H1 (cell line): ENCODE measurements at regions not wholly inside any gene's neighbourhood (a gene's known extent, or its start where the extent isn't known, plus 50 kb on each side); places are given as distances from the start of the nearest gene placed in this dataset.
A peak's percentile ranks its signal among the peaks of the same experiment; 100 is the strongest.

ENCODE experiments used
- CTCF ChIA-PET: fragments of 300-600 bp; sonication (Branson Sonifier 250); formaldehyde crosslinking; loops from one replicate; lab custom pipeline; 2021; ENCODE audit not compliant: partially characterized antibody; lab: Charles Lee
- POLR2A ChIA-PET: fragments of 300-600 bp; sonication (Branson Sonifier 250); formaldehyde crosslinking; loops from one replicate; lab custom pipeline; 2021; ENCODE audit warnings: inconsistent platforms; ENCODE audit not compliant: partially characterized antibody; lab: Charles Lee
- DNase-seq, 2 experiments: peaks; one replicate each; pipeline versions ENCODE4 v3.0.0 to v3.0.0-alpha.2; 2010 to 2022; ENCODE audit warnings: low spot score in 2 of 2, low read depth in 1 of 2, mixed read lengths in 1 of 2
- FAIRE-seq: peaks from 2 replicates; lab custom pipeline; 2011; peaks lifted over from hg19 to GRCh38; lab: Jason Lieb, UNC
- H2AFZ ChIP-seq: 2 replicates; pipeline ENCODE4 v1.8.1; 2012; ENCODE audit warnings: low read length, inconsistent platforms
- H2AK5ac ChIP-seq: 2 replicates; pipeline ENCODE4 v1.6.1; 2013; ENCODE audit warnings: low read depth, low read length
- H2BK120ac ChIP-seq: replicated peaks from 2 replicates; pipeline ENCODE3; 2013; ENCODE audit warnings: low read depth, low read length, inconsistent platforms
- H2BK12ac ChIP-seq: 2 replicates; pipeline ENCODE4 v1.6.1; 2013; ENCODE audit warnings: low read depth, low read length
- H2BK15ac ChIP-seq: 2 replicates; pipeline ENCODE4 v1.6.1; 2013; ENCODE audit warnings: low read length
- H2BK20ac ChIP-seq: 2 replicates; pipeline ENCODE4 v1.6.1; 2013; ENCODE audit warnings: low read length
- H2BK5ac ChIP-seq: 2 replicates; pipeline ENCODE4 v1.6.1; 2013; ENCODE audit warnings: low read depth, low read length
- H3K14ac ChIP-seq: 2 replicates; pipeline ENCODE4 v1.6.1; 2013; ENCODE audit warnings: inconsistent platforms; ENCODE audit not compliant: insufficient read length
- H3K18ac ChIP-seq: 2 replicates; pipeline ENCODE4 v1.6.1; 2013; ENCODE audit warnings: low read length; ENCODE audit errors: extremely low read depth
- H3K23ac ChIP-seq: 2 replicates; pipeline ENCODE4 v1.6.1; 2013; ENCODE audit warnings: inconsistent platforms; ENCODE audit not compliant: insufficient read length
- H3K23me2 ChIP-seq: 2 replicates; pipeline ENCODE4 v1.6.1; 2013; ENCODE audit warnings: low read depth, low read length
- H3K27ac ChIP-seq: 2 replicates; pipeline ENCODE4 v1.6.1; 2011; ENCODE audit warnings: low read depth, low read length, inconsistent platforms
- H3K27me3 ChIP-seq, 4 experiments: replicated peaks in 1 of 4; 1 replicate in 1 of 4; 2 replicates in 3 of 4; pipeline versions ENCODE4 v1.6.1 to v1.8.1; 2011 to 2013; ENCODE audit warnings: low read length in 3 of 4, mild to moderate bottlenecking in 3 of 4, inconsistent platforms in 2 of 4, mixed read lengths in 2 of 4, moderate library complexity in 1 of 4; ENCODE audit not compliant: control insufficient read depth in 3 of 4, insufficient read depth in 3 of 4; ENCODE audit errors: extremely low read depth in 1 of 4
- H3K36me3 ChIP-seq, 4 experiments: 2 replicates each; pipeline versions ENCODE4 v1.6.1 to v1.8.1; 2011 to 2013; ENCODE audit warnings: mild to moderate bottlenecking in 4 of 4, low read length in 3 of 4, moderate library complexity in 2 of 4, control low read depth in 1 of 4, inconsistent platforms in 1 of 4; ENCODE audit not compliant: insufficient read depth in 4 of 4, control insufficient read depth in 2 of 4
- H3K4ac ChIP-seq: replicated peaks from 2 replicates; pipeline ENCODE3; 2013; ENCODE audit warnings: low read length, low read depth, mixed read lengths, inconsistent platforms; ENCODE audit not compliant: insufficient read length
- H3K4me1 ChIP-seq, 4 experiments: replicated peaks in 1 of 4; 1 replicate in 1 of 4; 2 replicates in 3 of 4; pipeline versions ENCODE4 v1.6.1 to v1.8.1; 2011 to 2013; ENCODE audit warnings: low read length in 3 of 4, inconsistent platforms in 2 of 4, mixed read lengths in 1 of 4; ENCODE audit not compliant: insufficient read depth in 4 of 4, control insufficient read depth in 3 of 4
- H3K4me2 ChIP-seq, 2 experiments: 2 replicates each; pipeline versions ENCODE4 v1.6.1 to v1.8.1; 2011 to 2013; ENCODE audit warnings: low read depth in 2 of 2, low read length in 2 of 2, control low read depth in 1 of 2, inconsistent platforms in 1 of 2, mild to moderate bottlenecking in 1 of 2; ENCODE audit not compliant: insufficient read depth in 1 of 2
- H3K4me3 ChIP-seq, 4 experiments: fragments of 200-600, 300-600 bp in 1 of 4; sonication (generic), shearing (Covaris generic), sonication (Bioruptor Twin) in 1 of 4; 2 replicates each; pipeline versions ENCODE4 v1.5.1 to v1.8.1; 2011 to 2016; ENCODE audit warnings: low read length in 4 of 4, low read depth in 3 of 4, control low read depth in 2 of 4, inconsistent platforms in 2 of 4, mild to moderate bottlenecking in 2 of 4, mixed read lengths in 1 of 4, moderate library complexity in 1 of 4; ENCODE audit not compliant: insufficient read depth in 2 of 4; ENCODE audit errors: extremely low read depth in 1 of 4
- H3K56ac ChIP-seq: replicated peaks from 2 replicates; pipeline ENCODE3; 2013; ENCODE audit warnings: low read depth, mild to moderate bottlenecking, mixed read lengths, low read length, inconsistent platforms; ENCODE audit not compliant: insufficient read length
- H3K79me1 ChIP-seq: 2 replicates; pipeline ENCODE4 v1.6.1; 2013; ENCODE audit warnings: low read depth, low read length, control low read depth
- H3K79me2 ChIP-seq, 2 experiments: 2 replicates each; pipeline versions ENCODE4 v1.6.1 to v1.8.1; 2012 to 2013; ENCODE audit warnings: low read length in 2 of 2, mild to moderate bottlenecking in 2 of 2, inconsistent platforms in 1 of 2; ENCODE audit not compliant: insufficient read depth in 2 of 2, control insufficient read depth in 1 of 2
- H3K9ac ChIP-seq, 4 experiments: replicated peaks in 1 of 4; 1 replicate in 1 of 4; 2 replicates in 3 of 4; pipeline versions ENCODE4 v1.6.1 to v1.8.1; 2011 to 2013; ENCODE audit warnings: low read depth in 3 of 4, low read length in 3 of 4, control low read depth in 2 of 4, mild to moderate bottlenecking in 2 of 4, moderate library complexity in 2 of 4, inconsistent platforms in 1 of 4; ENCODE audit errors: extremely low read depth in 1 of 4
- H3K9me3 ChIP-seq, 2 experiments: 2 replicates each; pipeline versions ENCODE4 v1.6.1 to v1.8.1; 2012 to 2013; ENCODE audit warnings: mild to moderate bottlenecking in 2 of 2, moderate library complexity in 2 of 2, control low read depth in 1 of 2, inconsistent platforms in 1 of 2, low read depth in 1 of 2, low read length in 1 of 2, mixed read lengths in 1 of 2; ENCODE audit not compliant: insufficient read depth in 2 of 2
- H4K20me1 ChIP-seq, 2 experiments: replicated peaks in 1 of 2; 2 replicates each; pipeline versions ENCODE3 to v1.8.1; 2011 to 2013; ENCODE audit warnings: inconsistent platforms in 2 of 2, low read length in 2 of 2, mild to moderate bottlenecking in 1 of 2; ENCODE audit not compliant: insufficient read depth in 2 of 2, control insufficient read depth in 1 of 2
- H4K5ac ChIP-seq: 2 replicates; pipeline ENCODE4 v1.6.1; 2013; ENCODE audit warnings: low read length, low read depth, mixed read lengths, inconsistent platforms; ENCODE audit not compliant: insufficient read length
- H4K8ac ChIP-seq: 2 replicates; pipeline ENCODE4 v1.8.0; 2013; ENCODE audit warnings: mild to moderate bottlenecking, moderate library complexity, low read length, inconsistent platforms; ENCODE audit not compliant: insufficient read depth; ENCODE audit errors: extremely low read depth
- H4K91ac ChIP-seq: replicated peaks from 2 replicates; pipeline ENCODE3; 2013; ENCODE audit warnings: low read length, mixed read lengths, inconsistent platforms; ENCODE audit not compliant: insufficient read length
- ASH2L ChIP-seq: fragments of 200-600, 300-600 bp; sonication (generic); IDR thresholded peaks from one replicate; pipeline ENCODE4 v1.7.1; 2017; ENCODE audit warnings: low read length
- E2F6 ChIP-seq: IDR thresholded peaks from 2 replicates; pipeline ENCODE4 v1.6.1; 2012; ENCODE audit warnings: inconsistent platforms
- GABPA ChIP-seq: IDR thresholded peaks from 2 replicates; pipeline ENCODE4 v1.6.1; 2011; ENCODE audit warnings: mild to moderate bottlenecking, low read length, moderate library complexity, borderline replicate concordance; ENCODE audit not compliant: insufficient read depth
- RBBP5 ChIP-seq: IDR thresholded peaks from 2 replicates; pipeline ENCODE4 v1.7.1; 2012; ENCODE audit warnings: low read depth, mild to moderate bottlenecking, inconsistent platforms, low read length, moderate library complexity, borderline replicate concordance
- SP1 ChIP-seq: IDR thresholded peaks from 2 replicates; pipeline ENCODE4 v1.6.1; 2011; ENCODE audit warnings: low read depth, low read length
- TEAD4 ChIP-seq: IDR thresholded peaks from 2 replicates; pipeline ENCODE4 v1.6.1; 2012; ENCODE audit warnings: low read depth, low read length, inconsistent platforms, mixed read lengths
- WGBS, 2 experiments: shearing (Covaris generic) in 1 of 2; methylation state at CpG; one replicate each; pipeline versions ENCODE4 v1.1.6 to v1.1.7; 2013 to 2015; ENCODE audit warnings: low lambda C conversion rate in 2 of 2, mixed read lengths in 2 of 2, inconsistent platforms in 1 of 2, low coverage in 1 of 2, missing lambda C conversion rate in 1 of 2; ENCODE audit not compliant: insufficient replicate concordance in 2 of 2, insufficient coverage in 1 of 2, insufficient read length in 1 of 2; ENCODE audit errors: extremely low coverage in 1 of 2, missing lambda C conversion rate in 1 of 2; 5-methylcytosine and 5-hydroxymethylcytosine counted together

- Histone ChIP-seq H3K4ac (no peak overlapping the region), H2BK12ac (no peak overlapping the region), H3K18ac (no peak overlapping the region), H2BK5ac (no peak overlapping the region), H4K20me1 (no peaks in the 10 kb centered on the region), H3K14ac (no peak overlapping the region), H3K9me3 (no peaks in the 10 kb centered on the region; a peak in 1 of 4 replicates), H3K4me2 (peak overlapping the region in 1 of 2 experiments; percentile 11; a peak in 2 of 4 replicates), H3K27ac (no peak overlapping the region), H3K56ac (no peak overlapping the region), H2BK120ac (no peak overlapping the region), H3K79me1 (no peaks in the 10 kb centered on the region), H4K91ac (no peak overlapping the region), H3K4me1 (peaks cover 1 to 10% (median 8%) of the 10 kb centered on the region in 4 experiments; a peak in 3 of 7 replicates), H3K23ac (no peak overlapping the region), H4K5ac (no peak overlapping the region), H3K9ac (no peak overlapping the region), H2BK15ac (no peak overlapping the region), H3K23me2 (no peaks in the 10 kb centered on the region), H2BK20ac (no peak overlapping the region), H2AK5ac (no peak overlapping the region), H3K27me3 (no peaks in the 10 kb centered on the region), H3K36me3 (no peaks in the 10 kb centered on the region), H2AFZ (peak overlapping the region; percentile 49; the same call in 1 of the 2 replicates), H3K79me2 (no peaks in the 10 kb centered on the region), H3K4me3 (no peak overlapping the region), H4K8ac (no peak overlapping the region)
- no peak for DNase-seq
- peak; percentile 65; the same call in 1 of the 2 replicates for TF ChIP-seq RBBP5
- peak; percentile 61 for TF ChIP-seq ASH2L
- peak; percentile 78; the same call in 1 of the 2 replicates for TF ChIP-seq TEAD4
- TF ChIP-seq GABPA, result no peak
- TF ChIP-seq SP1, result peak; percentile 67
- no peak for TF ChIP-seq E2F6
- no peak for FAIRE-seq
- WGBS, 2 experiments, result 68% methylated on average over 17 of the region's 17 CpGs; no CpG with 5 or more reads in 1 of the 2 experiments
- ChIA-PET POLR2A (interaction anchor here (1.4 kb wide), 1 partner anchor 169 kb away, joined by 3 read pairs; no protein-coding TSS in a partner anchor), CTCF (interaction anchor here (0.9 to 1.5 kb wide), 5 partner anchors 23 to 549 kb away, joined by 3 read pairs; no protein-coding TSS in a partner anchor)
Observed at GRCh38 chr16:54817940-54818574, 112.6 kb upstream of the IRX5 start.
